ENCODE measurements at regions not wholly inside any gene's neighbourhood (a gene's known extent, or its start where the extent isn't known, plus 50 kb on each side); places are given as distances from the start of the nearest gene placed in this dataset.
"Not testable (repeated sequence)": the region's sequence is repeated elsewhere in the genome, so short reads cannot be mapped to it uniquely, and the experiment has no call there.

GRCh38 chr2:60356346-60356745, 197.1 kb downstream of the BCL11A start:
- DNase-seq (ENCODE audit: low read depth) = no peak

- DNase-seq (ENCODE audit: low read depth) = no peak
Observed at GRCh38 chr2:60355849-60356261, 197.6 kb downstream of the BCL11A start.

- no peak for DNase-seq (ENCODE audit: low read depth)
Observed at GRCh38 chr2:60354713-60355112, 198.7 kb downstream of the BCL11A start.

GRCh38 chr2:60353863-60354262, 199.6 kb downstream of the BCL11A start:
- DNase-seq (ENCODE audit: low read depth) = no peak

GRCh38 chr2:60353406-60353800, 200.1 kb downstream of the BCL11A start:
- DNase-seq (ENCODE audit: low read depth) = no peak

- DNase-seq (ENCODE audit: low read depth) = no peak
Observed at GRCh38 chr2:60352491-60353405, 200.7 kb downstream of the BCL11A start.

DNA sequence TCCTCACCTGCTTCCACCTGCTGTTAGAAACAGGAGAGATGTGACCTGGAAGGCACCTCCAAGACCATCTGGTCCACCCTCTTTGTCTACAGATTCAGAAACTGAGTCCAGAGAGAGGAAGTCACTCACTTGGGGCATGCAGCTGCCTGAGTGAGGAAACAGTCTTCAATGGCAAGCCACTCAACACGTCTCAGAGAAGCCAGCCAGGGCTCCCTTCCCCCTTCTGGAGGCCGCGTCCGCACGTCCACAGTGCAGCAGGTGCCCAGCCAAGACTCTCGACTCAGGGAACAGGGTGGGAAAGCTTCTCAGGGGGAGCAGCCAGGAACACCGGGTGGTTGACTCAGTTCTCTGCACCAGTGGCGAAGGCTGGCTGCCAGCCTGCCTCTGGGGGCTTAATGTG, 201.7 kb downstream of the BCL11A start:
- DNase-seq (ENCODE audit: low read depth) = no peak

- DNase-seq (ENCODE audit: low read depth) = no peak
Observed at GRCh38 chr2:60351321-60351720, 202.1 kb downstream of the BCL11A start.

- DNase-seq (ENCODE audit: low read depth) = no peak
Observed at GRCh38 chr2:60350791-60351190, 202.7 kb downstream of the BCL11A start.

- DNase-seq (ENCODE audit: low read depth) = no peak
Observed at GRCh38 chr2:60347781-60348180, 205.7 kb downstream of the BCL11A start.

DNA sequence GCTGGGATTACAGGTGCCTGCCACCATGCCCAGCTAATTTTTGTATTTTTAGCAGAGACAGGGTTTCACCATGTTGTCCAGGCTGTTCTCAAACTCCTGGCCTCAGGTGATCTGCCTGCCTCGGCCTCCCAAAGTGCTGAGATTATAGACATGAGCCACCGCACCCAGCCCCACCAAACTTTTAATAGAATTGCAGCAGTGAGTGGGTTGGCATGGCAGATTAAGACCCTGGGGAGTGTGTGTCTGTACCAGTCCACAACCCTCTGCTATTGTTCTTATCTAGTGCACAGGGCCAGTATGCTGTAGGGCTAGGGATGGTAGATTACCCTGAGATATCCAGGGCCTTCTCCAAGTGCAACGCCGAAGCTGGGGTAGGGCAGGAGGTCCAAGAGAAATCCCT, 211.0 kb downstream of the BCL11A start:
- not testable (repeated sequence) for DNase-seq (ENCODE audit: low read depth)

GRCh38 chr2:60341151-60341550, 212.3 kb downstream of the BCL11A start:
- no peak for DNase-seq (ENCODE audit: low read depth)

DNA sequence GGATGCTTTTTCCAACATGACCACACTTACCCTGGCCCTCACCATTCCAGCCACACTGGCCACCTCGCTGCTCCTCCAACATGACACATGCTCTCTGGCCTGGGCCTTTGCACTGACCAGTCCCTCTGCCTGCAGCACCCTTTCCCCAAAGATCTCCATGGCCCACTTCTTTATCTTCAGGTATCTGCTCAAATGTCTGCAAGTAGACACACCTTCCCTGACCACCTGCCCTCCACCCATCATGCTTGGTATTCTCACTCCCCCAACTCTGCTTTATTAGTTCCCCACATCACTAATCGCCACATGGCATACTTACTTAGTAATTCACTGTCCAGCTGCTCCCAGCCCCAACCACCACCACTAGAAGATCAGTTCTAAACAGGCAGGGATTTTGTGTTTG, 214.2 kb downstream of the BCL11A start:
- no peak for DNase-seq (ENCODE audit: low read depth)

DNA sequence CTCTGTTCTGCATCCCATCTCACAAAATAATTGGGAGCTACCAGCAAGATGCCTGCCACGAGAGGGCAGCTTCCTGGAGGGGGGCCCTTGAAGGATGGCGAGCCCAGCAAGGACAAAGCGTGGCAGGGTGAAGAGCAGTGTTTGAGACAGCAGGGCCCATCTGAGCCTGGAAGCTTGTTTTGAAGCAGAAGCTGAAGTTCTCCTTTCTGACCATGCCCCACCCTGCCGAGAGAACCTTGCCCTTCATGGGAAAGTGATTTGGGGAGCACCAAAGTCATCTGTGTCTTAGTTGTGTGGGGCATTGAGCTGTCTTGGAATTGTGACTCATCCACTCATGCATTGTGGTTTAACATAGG, 216.3 kb downstream of the BCL11A start:
- DNase-seq (ENCODE audit: low read depth) = no peak

GRCh38 chr2:60336442-60337141, 216.9 kb downstream of the BCL11A start:
- no peak for DNase-seq (ENCODE audit: low read depth)

GRCh38 chr2:60335533-60336237, 217.8 kb downstream of the BCL11A start:
- DNase-seq (ENCODE audit: low read depth) = no peak

GRCh38 chr2:60334610-60335009, 218.8 kb downstream of the BCL11A start:
- no peak for DNase-seq (ENCODE audit: low read depth)

- no peak for DNase-seq (ENCODE audit: low read depth)
Observed at GRCh38 chr2:60333264-60333663, 220.2 kb downstream of the BCL11A start.

GRCh38 chr2:60331115-60331809, 222.2 kb downstream of the BCL11A start:
- no peak for DNase-seq (ENCODE audit: low read depth)

DNA sequence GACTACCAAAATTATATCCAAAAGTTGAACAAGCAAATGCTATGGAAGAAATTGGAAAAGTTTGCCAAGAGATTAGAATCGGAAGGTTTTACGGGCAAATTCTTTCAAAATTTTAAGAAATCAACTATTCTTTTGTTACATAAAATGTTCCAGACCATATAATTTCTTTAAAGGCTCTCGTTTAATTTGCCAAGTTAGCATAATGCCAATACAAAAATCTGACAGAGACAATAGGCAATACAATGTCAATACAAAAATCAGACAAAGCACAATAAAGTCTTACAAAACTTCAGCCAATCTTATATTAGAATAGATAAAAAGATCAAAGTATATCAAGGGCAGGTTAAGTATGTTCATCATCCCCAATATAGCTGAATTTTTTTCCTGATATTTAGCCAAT, 224.2 kb downstream of the BCL11A start:
- no peak for DNase-seq (ENCODE audit: low read depth)

GRCh38 chr2:60324536-60324935, 228.9 kb downstream of the BCL11A start:
- DNase-seq (ENCODE audit: low read depth) = no peak

- no peak for DNase-seq (ENCODE audit: low read depth)
Observed at GRCh38 chr2:60321816-60322215, 231.6 kb downstream of the BCL11A start.
